Bronchial epithelial cell (primary cell): ENCODE measurements at regions not wholly inside any gene's neighbourhood (a gene's known extent, or its start where the extent isn't known, plus 50 kb on each side); places are given as distances from the start of the nearest gene placed in this dataset.

ENCODE experiments used
- DNase-seq: peaks from one replicate; pipeline ENCODE4 v3.0.0-alpha.2; 2010; ENCODE audit warnings: low read depth
- FAIRE-seq: peaks from 2 replicates; lab custom pipeline; 2011; peaks lifted over from hg19 to GRCh38; lab: Jason Lieb, UNC
- H3K27me3 ChIP-seq: 2 replicates; pipeline ENCODE4 v1.5.1; 2011; ENCODE audit warnings: low read length; ENCODE audit not compliant: control insufficient read depth, insufficient read depth
- H3K36me3 ChIP-seq: 2 replicates; pipeline ENCODE4 v1.5.1; 2011; ENCODE audit warnings: low read length; ENCODE audit not compliant: control insufficient read depth, insufficient read depth
- H3K4me3 ChIP-seq: 2 replicates; pipeline ENCODE4 v1.5.1; 2011; ENCODE audit warnings: mild to moderate bottlenecking, low read depth, low read length, control low read depth
- CTCF ChIP-seq: IDR thresholded peaks from 2 replicates; pipeline ENCODE4 v1.5.1; 2011; ENCODE audit warnings: mild to moderate bottlenecking, moderate library complexity, low read length, control low read depth, inconsistent platforms; ENCODE audit not compliant: insufficient read depth, severe bottlenecking

GRCh38 chr13:109644069-109644750 is 142.2 kb downstream of the IRS2 start:
- Histone ChIP-seq H3K4me3 (no peak overlapping the region), H3K36me3 (no peaks in the 10 kb centered on the region), H3K27me3 (no peaks in the 10 kb centered on the region)
- no peak for TF ChIP-seq CTCF
- no peak for FAIRE-seq
- peak; percentile 88 for DNase-seq

- Histone ChIP-seq H3K4me3 (no peak overlapping the region), H3K36me3 (no peaks in the 10 kb centered on the region), H3K27me3 (no peaks in the 10 kb centered on the region)
- DNase-seq = no peak
- peak; percentile 76 for FAIRE-seq
- TF ChIP-seq CTCF = no peak
Measured at GRCh38 chr13:109642358-109642757, 144.0 kb downstream of the IRS2 start.

GRCh38 chr13:109636736-109637135 is 149.6 kb downstream of the IRS2 start:
- no peak for TF ChIP-seq CTCF
- H3K36me3 ChIP-seq = no peaks in the 10 kb centered on the region
- no peak for DNase-seq
- no peaks in the 10 kb centered on the region for H3K27me3 ChIP-seq
- FAIRE-seq = no peak
- H3K4me3 ChIP-seq = no peak overlapping the region

- Histone ChIP-seq H3K36me3 (no peaks in the 10 kb centered on the region), H3K4me3 (no peak overlapping the region), H3K27me3 (no peaks in the 10 kb centered on the region)
- FAIRE-seq = no peak
- TF ChIP-seq CTCF = no peak
- DNase-seq = peak; percentile 47
Measured at GRCh38 chr13:109631069-109631468, 155.3 kb downstream of the IRS2 start.

- H3K36me3 ChIP-seq = no peaks in the 10 kb centered on the region
- DNase-seq = peak; percentile 89
- no peaks in the 10 kb centered on the region for H3K27me3 ChIP-seq
- TF ChIP-seq CTCF = no peak
- H3K4me3 ChIP-seq = no peak overlapping the region
- FAIRE-seq = no peak
Measured at GRCh38 chr13:109630271-109630670, 156.1 kb downstream of the IRS2 start.

- FAIRE-seq (no peak), DNase-seq (no peak)
Measured at GRCh38 chr13:109629737-109630136, 156.6 kb downstream of the IRS2 start.

More at GRCh38 chr13:109629737-109630136, 156.6 kb downstream of the IRS2 start:
- Histone ChIP-seq H3K36me3 (no peaks in the 10 kb centered on the region), H3K27me3 (no peaks in the 10 kb centered on the region), H3K4me3 (no peak overlapping the region)
- no peak for TF ChIP-seq CTCF
